Left ventricle myocardium inferior (tissue), 1 donor: ENCODE measurements at regions not wholly inside any gene's neighbourhood (a gene's known extent, or its start where the extent isn't known, plus 50 kb on each side); places are given as distances from the start of the nearest gene placed in this dataset.

Source experiments
- DNase-seq: peaks from one replicate; pipeline ENCODE4 v3.0.0-alpha.2; 2020
- H3K27ac ChIP-seq: fragments of 200-600 bp; replicated peaks from 2 replicates; pipeline ENCODE4 v1.8.0; 2021
- H3K27me3 ChIP-seq: fragments of 200-600 bp; 2 replicates; pipeline ENCODE4 v1.8.0; 2021; ENCODE audit warnings: low read depth
- H3K36me3 ChIP-seq: fragments of 200-600 bp; 2 replicates; pipeline ENCODE4 v1.8.0; 2021
- H3K4me1 ChIP-seq: fragments of 200-600 bp; 2 replicates; pipeline ENCODE4 v1.8.0; 2021
- H3K4me3 ChIP-seq: fragments of 200-600 bp; 2 replicates; pipeline ENCODE4 v1.8.0; 2021; ENCODE audit warnings: mild to moderate bottlenecking, moderate library complexity
- H3K9me3 ChIP-seq: fragments of 200-600 bp; replicated peaks from 2 replicates; pipeline ENCODE4 v1.8.0; 2021
- intact Hi-C: fragments of 100-400 bp; cut with micrococcal nuclease; formaldehyde crosslinking; loops from one replicate; pipeline ENCODE4 v1.11.0; 2022
- TF ChIP-seq, protein P1 (sequence below): fragments of 200-600 bp; IDR thresholded peaks from 2 replicates; pipeline ENCODE4 v1.8.0; 2021; ENCODE audit warnings: antibody characterized with exemption, mild to moderate bottlenecking, borderline replicate concordance
- donor health status: DM: no; HTN: yes; CAD: no; lungs with severe emphysema.

DNA sequence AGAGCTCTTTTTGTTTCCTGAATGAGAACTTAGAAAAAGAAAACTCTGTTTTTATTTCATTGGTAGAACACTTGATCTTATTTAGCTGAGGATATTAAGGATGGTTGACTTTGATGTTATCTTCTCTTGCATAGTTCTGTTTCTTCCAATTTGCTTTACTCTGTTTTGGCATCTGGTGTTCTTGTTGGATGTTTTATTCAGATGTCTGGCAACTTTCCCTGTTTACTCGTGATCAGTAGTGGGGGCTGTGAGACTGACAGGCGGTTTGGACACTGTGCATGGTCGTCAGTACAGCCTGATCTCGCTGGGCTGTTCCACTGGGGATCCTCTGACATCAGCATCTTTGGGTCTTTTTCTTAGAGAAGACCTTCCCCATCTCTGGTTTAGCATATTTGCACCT lies 100.1 kb downstream of the TSN start:
- H3K4me3 ChIP-seq = no peak overlapping the region
- no peaks in the 10 kb centered on the region for H3K36me3 ChIP-seq
- no peak for DNase-seq
- intact Hi-C loops = no loop called here
- TF ChIP-seq, protein P1, sequence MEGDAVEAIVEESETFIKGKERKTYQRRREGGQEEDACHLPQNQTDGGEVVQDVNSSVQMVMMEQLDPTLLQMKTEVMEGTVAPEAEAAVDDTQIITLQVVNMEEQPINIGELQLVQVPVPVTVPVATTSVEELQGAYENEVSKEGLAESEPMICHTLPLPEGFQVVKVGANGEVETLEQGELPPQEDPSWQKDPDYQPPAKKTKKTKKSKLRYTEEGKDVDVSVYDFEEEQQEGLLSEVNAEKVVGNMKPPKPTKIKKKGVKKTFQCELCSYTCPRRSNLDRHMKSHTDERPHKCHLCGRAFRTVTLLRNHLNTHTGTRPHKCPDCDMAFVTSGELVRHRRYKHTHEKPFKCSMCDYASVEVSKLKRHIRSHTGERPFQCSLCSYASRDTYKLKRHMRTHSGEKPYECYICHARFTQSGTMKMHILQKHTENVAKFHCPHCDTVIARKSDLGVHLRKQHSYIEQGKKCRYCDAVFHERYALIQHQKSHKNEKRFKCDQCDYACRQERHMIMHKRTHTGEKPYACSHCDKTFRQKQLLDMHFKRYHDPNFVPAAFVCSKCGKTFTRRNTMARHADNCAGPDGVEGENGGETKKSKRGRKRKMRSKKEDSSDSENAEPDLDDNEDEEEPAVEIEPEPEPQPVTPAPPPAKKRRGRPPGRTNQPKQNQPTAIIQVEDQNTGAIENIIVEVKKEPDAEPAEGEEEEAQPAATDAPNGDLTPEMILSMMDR = no peak
- H3K27me3 ChIP-seq = no peaks in the 10 kb centered on the region
- H3K9me3 ChIP-seq = peaks cover 5% of the 10 kb centered on the region
- H3K4me1 ChIP-seq = peaks cover 18% of the 10 kb centered on the region
- H3K27ac ChIP-seq = no peak overlapping the region

DNA sequence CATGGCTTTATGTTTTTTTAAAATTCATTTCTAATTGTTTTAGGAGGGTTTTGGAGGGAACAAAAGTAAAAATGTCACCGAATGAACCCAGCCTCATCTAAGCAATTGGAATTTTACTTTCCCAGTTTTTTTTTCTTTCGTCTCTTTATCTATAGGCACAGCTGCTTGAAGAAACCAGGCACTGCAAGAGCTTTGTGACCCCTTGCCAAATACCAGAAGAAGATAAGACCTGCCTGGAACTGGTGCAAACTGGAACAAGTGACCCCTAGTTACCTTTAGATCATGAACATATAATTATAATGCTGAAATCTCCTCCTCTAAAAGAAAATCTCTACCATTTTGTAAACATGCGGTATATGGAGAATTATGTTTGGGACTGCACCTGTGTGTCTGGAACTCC lies 100.9 kb downstream of the TSN start:
- intact Hi-C loops = no loop called here

DNA sequence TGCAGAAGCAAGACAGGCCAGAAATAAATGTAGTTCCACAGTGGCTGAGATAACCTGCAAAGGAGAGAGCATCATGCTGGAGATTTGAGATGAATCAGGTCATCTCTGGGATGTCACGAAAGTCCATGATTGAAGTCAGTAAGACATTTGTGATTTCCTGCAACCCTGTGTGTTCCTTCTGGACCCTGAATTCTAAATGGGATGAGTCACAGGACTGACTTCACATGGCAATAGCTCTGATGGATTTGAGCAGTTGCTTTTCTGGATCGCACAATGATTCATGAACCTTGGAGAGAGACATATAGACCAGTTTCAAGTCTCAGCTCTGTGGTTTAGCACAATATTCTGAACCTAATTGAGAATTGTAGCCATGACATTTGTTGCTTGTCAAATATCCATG lies 102.9 kb downstream of the TSN start:
- peaks cover 10% of the 10 kb centered on the region for H3K9me3 ChIP-seq
- no peak overlapping the region for H3K4me3 ChIP-seq
- intact Hi-C loops = no loop called here
- TF ChIP-seq, protein P1 = no peak
- H3K4me1 ChIP-seq = peaks cover 18% of the 10 kb centered on the region
- H3K27me3 ChIP-seq = peaks cover 12% of the 10 kb centered on the region
- DNase-seq = no peak
- H3K36me3 ChIP-seq = no peaks in the 10 kb centered on the region
- H3K27ac ChIP-seq = no peak overlapping the region

More for the DNA sequence above, 100.9 kb downstream of the TSN start:
- TF ChIP-seq, protein P1 = no peak
- H3K27ac ChIP-seq = no peak overlapping the region
- H3K27me3 ChIP-seq = peaks cover 5% of the 10 kb centered on the region
- peaks cover 18% of the 10 kb centered on the region for H3K4me1 ChIP-seq
- DNase-seq = no peak
- H3K4me3 ChIP-seq = no peak overlapping the region
- H3K36me3 ChIP-seq = no peaks in the 10 kb centered on the region
- H3K9me3 ChIP-seq = peaks cover 5% of the 10 kb centered on the region

DNA sequence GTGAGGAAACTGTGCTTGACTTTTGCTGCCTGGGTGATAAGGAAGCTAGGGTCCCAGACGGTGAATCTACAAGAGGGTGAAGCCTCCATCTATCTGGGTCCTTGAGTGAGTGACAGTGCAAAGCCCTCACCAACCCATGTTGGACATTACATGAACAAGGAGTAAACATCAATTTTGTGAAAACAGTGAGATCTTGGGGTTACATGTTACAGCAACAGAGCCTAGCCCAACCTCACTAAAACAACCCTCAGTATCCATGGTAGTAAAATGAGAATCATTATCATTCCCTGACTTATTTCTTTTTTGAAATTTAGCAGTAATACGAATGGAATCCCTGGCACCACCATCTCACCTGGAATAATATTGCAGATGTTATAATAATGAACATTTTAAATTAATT lies 103.4 kb downstream of the TSN start:
- no peak overlapping the region for H3K27ac ChIP-seq
- H3K4me3 ChIP-seq = no peak overlapping the region
- peaks cover 12% of the 10 kb centered on the region for H3K27me3 ChIP-seq
- peaks cover 14% of the 10 kb centered on the region for H3K9me3 ChIP-seq
- peaks cover 18% of the 10 kb centered on the region for H3K4me1 ChIP-seq
- H3K36me3 ChIP-seq = no peaks in the 10 kb centered on the region
- DNase-seq = no peak
- intact Hi-C loops = no loop called here
- TF ChIP-seq, protein P1 = no peak

DNA sequence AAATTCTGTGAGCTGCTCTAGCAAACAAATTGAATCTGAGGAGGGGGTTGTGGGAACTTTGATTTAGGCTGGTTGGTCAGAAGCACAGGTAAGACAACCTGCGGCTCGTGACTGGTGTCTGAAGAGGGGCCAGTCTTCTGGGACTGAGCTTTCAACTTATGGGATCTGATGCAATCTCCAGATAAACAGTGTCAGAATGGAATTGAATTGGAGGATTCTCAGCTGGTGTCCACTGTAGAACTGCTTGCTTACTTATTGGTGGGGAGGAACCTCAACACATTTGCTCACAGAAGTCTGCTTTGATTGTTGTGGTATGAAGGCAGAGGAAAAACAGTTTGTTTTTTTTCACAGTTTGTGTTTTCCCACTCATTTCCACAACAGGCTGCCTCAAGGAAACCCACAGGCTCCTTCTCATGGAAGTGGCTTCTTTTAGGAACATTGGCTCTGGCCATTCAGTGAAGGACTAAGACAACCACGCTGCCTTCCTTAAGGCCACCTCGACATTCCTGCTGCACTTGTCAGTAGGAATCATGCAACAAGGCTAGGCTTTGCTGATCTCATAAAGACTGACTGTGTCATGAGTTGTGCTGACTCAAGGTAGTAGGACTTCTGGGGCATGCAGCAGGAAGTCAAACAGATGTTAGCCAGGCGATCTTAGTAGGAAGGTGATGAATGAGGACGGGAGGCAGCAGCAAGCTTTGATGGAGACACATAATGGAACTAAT lies 104.7 kb downstream of the TSN start:
- peaks cover 12% of the 10 kb centered on the region for H3K27me3 ChIP-seq
- intact Hi-C loops = no loop called here
- H3K9me3 ChIP-seq = peaks cover 9% of the 10 kb centered on the region
- peaks cover 18% of the 10 kb centered on the region for H3K4me1 ChIP-seq
- TF ChIP-seq, protein P1 = no peak
- no peak overlapping the region for H3K27ac ChIP-seq
- no peak overlapping the region for H3K4me3 ChIP-seq
- H3K36me3 ChIP-seq = no peaks in the 10 kb centered on the region
- no peak for DNase-seq
